Lung (tissue), 11 donors: ENCODE measurements at regions not wholly inside any gene's neighbourhood (a gene's known extent, or its start where the extent isn't known, plus 50 kb on each side); places are given as distances from the start of the nearest gene placed in this dataset.
A peak's percentile ranks its signal among the peaks of the same experiment; 100 is the strongest.

Source experiments
- ATAC-seq: fragments of 200-7000 bp; cut with Tn5 transposase; one replicate; pipeline ENCODE4 v1.9.1; 2020; ENCODE audit warnings: moderate number of reproducible peaks; ENCODE audit not compliant: insufficient read depth, low FRiP score
- DNase-seq, 3 donors: peaks; one replicate each; pipeline ENCODE4 v3.0.0-alpha.2; 2013 to 2017
- H3K27ac ChIP-seq, 2 donors: one replicate each; pipeline ENCODE4 v1.5.1; 2013; ENCODE audit warnings: mild to moderate bottlenecking in 2 of 2, moderate library complexity in 2 of 2, control low read depth in 1 of 2, inconsistent platforms in 1 of 2, low read depth in 1 of 2, low read length in 1 of 2
- H3K27me3 ChIP-seq, 3 donors: one replicate each; pipeline ENCODE4 v1.5.1; 2013; ENCODE audit warnings: low read length in 2 of 3; ENCODE audit not compliant: control insufficient read depth in 3 of 3, insufficient read depth in 3 of 3
- H3K36me3 ChIP-seq, 4 donors: one replicate each; pipeline ENCODE4 v1.5.1; 2013; ENCODE audit warnings: low read length in 4 of 4, mild to moderate bottlenecking in 1 of 4, moderate library complexity in 1 of 4; ENCODE audit not compliant: control insufficient read depth in 4 of 4, insufficient read depth in 4 of 4
- H3K4me1 ChIP-seq, 5 donors: one replicate each; pipeline ENCODE4 v1.5.1; 2013; ENCODE audit warnings: low read length in 5 of 5, mild to moderate bottlenecking in 2 of 5, moderate library complexity in 1 of 5; ENCODE audit not compliant: control insufficient read depth in 5 of 5, insufficient read depth in 5 of 5
- H3K4me3 ChIP-seq: one replicate; pipeline ENCODE4 v1.5.1; 2013; ENCODE audit warnings: mild to moderate bottlenecking, control low read depth, moderate library complexity
- H3K9ac ChIP-seq, 2 donors: one replicate each; pipeline ENCODE4 v1.5.1; 2013; ENCODE audit warnings: low read length in 2 of 2, control low read depth in 1 of 2; ENCODE audit not compliant: insufficient read depth in 1 of 2
- H3K9me3 ChIP-seq, 4 donors: one replicate each; pipeline ENCODE4 v1.5.1; 2013; ENCODE audit warnings: low read length in 3 of 4, mild to moderate bottlenecking in 1 of 4, moderate library complexity in 1 of 4; ENCODE audit not compliant: control insufficient read depth in 4 of 4, insufficient read depth in 3 of 4
- WGBS, 2 donors: extraction: QIAGEN DNeasy Blood & Tissue Kit; methylation state at CpG; one replicate each; pipeline ENCODE4 v1.1.7; 2013; 5-methylcytosine and 5-hydroxymethylcytosine counted together
- TF ChIP-seq, protein P1 (sequence below): IDR thresholded peaks from 2 replicates; pipeline ENCODE4 v1.5.1; 2012; ENCODE audit warnings: mild to moderate bottlenecking; ENCODE audit errors: control extremely low read depth, extremely low read depth
- donor health status: control.
- donor health status: control.
- donor health status: Bipolar disorder and iron deficiency.
- donor health status: healthy.
- donor health status: DM: yes; HTN: yes; CAD: no.

GRCh38 chr12:86744547-86745212 lies 488.5 kb upstream of the MGAT4C start:
- whole genome bisulfite sequencing, 2 donors = 64 to 65% methylated on average over 2 of the region's 2 CpGs
- DNase-seq = no peak
- Histone ChIP-seq H3K27me3 (no peaks in the 10 kb centered on the region), H3K4me3 (no peak overlapping the region), H3K27ac (no peak overlapping the region), H3K36me3 (no peaks in the 10 kb centered on the region), H3K9me3 (no peaks in the 10 kb centered on the region), H3K9ac (no peak overlapping the region), H3K4me1 (no peaks in the 10 kb centered on the region)
- TF ChIP-seq, protein P1, sequence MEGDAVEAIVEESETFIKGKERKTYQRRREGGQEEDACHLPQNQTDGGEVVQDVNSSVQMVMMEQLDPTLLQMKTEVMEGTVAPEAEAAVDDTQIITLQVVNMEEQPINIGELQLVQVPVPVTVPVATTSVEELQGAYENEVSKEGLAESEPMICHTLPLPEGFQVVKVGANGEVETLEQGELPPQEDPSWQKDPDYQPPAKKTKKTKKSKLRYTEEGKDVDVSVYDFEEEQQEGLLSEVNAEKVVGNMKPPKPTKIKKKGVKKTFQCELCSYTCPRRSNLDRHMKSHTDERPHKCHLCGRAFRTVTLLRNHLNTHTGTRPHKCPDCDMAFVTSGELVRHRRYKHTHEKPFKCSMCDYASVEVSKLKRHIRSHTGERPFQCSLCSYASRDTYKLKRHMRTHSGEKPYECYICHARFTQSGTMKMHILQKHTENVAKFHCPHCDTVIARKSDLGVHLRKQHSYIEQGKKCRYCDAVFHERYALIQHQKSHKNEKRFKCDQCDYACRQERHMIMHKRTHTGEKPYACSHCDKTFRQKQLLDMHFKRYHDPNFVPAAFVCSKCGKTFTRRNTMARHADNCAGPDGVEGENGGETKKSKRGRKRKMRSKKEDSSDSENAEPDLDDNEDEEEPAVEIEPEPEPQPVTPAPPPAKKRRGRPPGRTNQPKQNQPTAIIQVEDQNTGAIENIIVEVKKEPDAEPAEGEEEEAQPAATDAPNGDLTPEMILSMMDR = no peak
- ATAC-seq = peak; percentile 34

DNA sequence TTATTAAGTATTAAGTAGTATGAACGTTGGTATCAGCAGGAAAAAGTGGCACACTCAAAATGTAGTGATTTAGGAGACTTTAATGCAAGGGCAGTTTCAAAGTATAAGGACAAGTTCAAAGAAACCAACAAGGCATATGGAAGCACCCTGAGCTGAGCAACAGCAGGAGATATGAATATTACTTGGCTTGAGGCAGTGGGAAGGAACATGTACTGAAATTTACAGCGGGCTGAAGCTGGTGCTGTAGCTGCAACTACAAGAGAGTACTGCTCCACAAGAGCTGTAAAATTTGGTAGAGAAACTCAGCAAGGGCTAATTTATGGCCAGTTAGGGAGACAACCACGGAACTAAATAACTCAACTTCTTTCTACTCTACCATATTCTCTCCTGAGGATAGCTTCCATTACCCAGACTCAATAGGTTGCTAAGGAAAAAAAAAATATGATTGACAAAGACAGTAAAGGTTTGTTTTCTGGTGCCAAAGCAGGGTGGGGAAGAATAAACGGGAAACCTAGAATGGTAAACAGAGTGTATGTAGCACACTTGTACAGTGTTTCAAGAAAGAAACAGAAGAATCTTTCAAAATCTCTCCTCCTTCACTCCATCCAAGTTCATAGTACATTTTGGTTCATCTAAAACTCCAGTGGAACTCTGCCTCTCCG lies 487.8 kb upstream of the MGAT4C start:
- Histone ChIP-seq H3K4me3 (no peak overlapping the region), H3K9ac (no peak overlapping the region), H3K4me1 (no peaks in the 10 kb centered on the region), H3K27ac (no peak overlapping the region), H3K27me3 (no peaks in the 10 kb centered on the region), H3K36me3 (no peaks in the 10 kb centered on the region), H3K9me3 (no peaks in the 10 kb centered on the region)
- no peak for ATAC-seq
- 71 to 78% methylated on average over 5 of the region's 5 CpGs for WGBS, 2 donors
- no peak for DNase-seq
- TF ChIP-seq, protein P1 = no peak

DNA sequence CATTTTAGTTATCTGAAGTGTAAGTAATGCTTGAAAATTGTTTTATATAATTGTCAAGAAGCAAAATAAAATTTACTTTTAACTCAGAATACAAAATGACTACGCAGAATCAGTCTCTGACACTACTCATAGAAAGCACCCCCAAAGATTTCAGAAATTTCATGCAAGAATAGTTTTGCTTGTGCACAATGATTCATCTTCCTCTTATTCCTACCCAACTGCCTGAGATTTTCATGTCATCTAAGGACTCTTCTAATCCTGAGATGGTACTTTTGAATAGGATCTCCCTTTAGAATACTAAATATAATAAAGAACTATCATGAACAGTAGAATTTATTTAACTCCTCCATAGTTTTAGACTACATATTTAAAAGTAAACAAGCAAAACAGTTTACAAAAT lies 485.3 kb upstream of the MGAT4C start:
- Histone ChIP-seq H3K4me1 (no peaks in the 10 kb centered on the region), H3K9ac (no peak overlapping the region), H3K36me3 (no peaks in the 10 kb centered on the region), H3K9me3 (no peaks in the 10 kb centered on the region), H3K27ac (no peak overlapping the region), H3K27me3 (no peaks in the 10 kb centered on the region), H3K4me3 (no peak overlapping the region)
- ATAC-seq (no peak), DNase-seq (no peak)
- WGBS, 2 donors = 95 to 100% methylated on average over 1 of the region's 1 CpG
- TF ChIP-seq, protein P1 = no peak

- Histone ChIP-seq H3K27ac (no peak overlapping the region), H3K36me3 (no peaks in the 10 kb centered on the region), H3K27me3 (no peaks in the 10 kb centered on the region), H3K9me3 (no peaks in the 10 kb centered on the region), H3K4me3 (no peak overlapping the region), H3K4me1 (peaks cover 0 to 1% (median 0%) of the 10 kb centered on the region in 5 donors), H3K9ac (no peak overlapping the region)
- DNase-seq = no peak
- TF ChIP-seq, protein P1 = no peak
- no peak for ATAC-seq
Measured at GRCh38 chr12:86735851-86736250, 479.7 kb upstream of the MGAT4C start.
